K562 (cell line): ENCODE measurements at regions not wholly inside any gene's neighbourhood (a gene's known extent, or its start where the extent isn't known, plus 50 kb on each side); places are given as distances from the start of the nearest gene placed in this dataset.

ENCODE experiments used
- BCL6 ChIP-seq: fragments of 250-450 bp; sonication (Bioruptor Pico); IDR thresholded peaks from 2 replicates; pipeline ENCODE4 v1.4.0; 2020
- CHD7 ChIP-seq: fragments of 200-600 bp; sonication (generic); IDR thresholded peaks from one replicate; pipeline ENCODE4 v1.6.1; 2012; ENCODE audit warnings: mild to moderate bottlenecking, low read depth, low read length, inconsistent platforms
- NCOA2 ChIP-seq, 2 experiments: fragments of 450-650 bp; IDR thresholded peaks; 2 replicates each; pipeline ENCODE4 v1.6.1; 2018; ENCODE audit warnings: mild to moderate bottlenecking in 2 of 2, moderate library complexity in 1 of 2; ENCODE audit not compliant: partially characterized antibody in 2 of 2
- PHF20 ChIP-seq: fragments of 450-650 bp; IDR thresholded peaks from 2 replicates; pipeline ENCODE4 v1.6.1; 2018; ENCODE audit not compliant: partially characterized antibody
- VEZF1 ChIP-seq: fragments of 200-800 bp; sonication (Bioruptor generic); IDR thresholded peaks from 2 replicates; pipeline ENCODE4 v1.6.1; 2017; ENCODE audit warnings: missing genetic modification characterization, missing compliant biosample characterization
- YBX1 ChIP-seq: fragments of 450-650 bp; IDR thresholded peaks from 2 replicates; pipeline ENCODE4 v1.7.1; 2016; ENCODE audit warnings: mild to moderate bottlenecking
- ZNF75A ChIP-seq: fragments of 450-650 bp; formaldehyde crosslinking; IDR thresholded peaks from 2 replicates; pipeline ENCODE4 v1.4.0; 2020; ENCODE audit warnings: mild to moderate bottlenecking

GRCh38 chr17:53344778-53345177 lies 477.9 kb upstream of the KIF2B start (continued):
- TF ChIP-seq CHD7 (no peak), BCL6 (CRISPR knock-in tag) (no peak), YBX1 (no peak), VEZF1 (CRISPR knock-in tag) (no peak), NCOA2 (IDR thresholded peaks at IDR 0.05; ENCODE audit: partially characterized antibody in 2 of 2) (no peak), PHF20 (no peak), ZNF75A (CRISPR knock-in tag) (no peak)
